Testis (tissue), 2 donors: ENCODE measurements at regions not wholly inside any gene's neighbourhood (a gene's known extent, or its start where the extent isn't known, plus 50 kb on each side); places are given as distances from the start of the nearest gene placed in this dataset.

Experiments
- CTCF ChIP-seq, 3 experiments: fragments of 450-650 bp in 2 of 3; fragments of 200-600 bp in 1 of 3; sonication (generic) in 1 of 3; IDR thresholded peaks; one replicate each; pipeline ENCODE4 v1.5.1; 2016 to 2019; ENCODE audit warnings: antibody characterized with exemption in 3 of 3, mild to moderate bottlenecking in 2 of 3, moderate library complexity in 1 of 3
- POLR2A ChIP-seq: fragments of 450-650 bp; IDR thresholded peaks from one replicate; pipeline ENCODE4 v1.6.1; 2017; ENCODE audit warnings: antibody characterized with exemption, mild to moderate bottlenecking, moderate library complexity

GRCh38 chr9:126226991-126227936 is 99.4 kb upstream of the MVB12B start:
- TF ChIP-seq POLR2A (no peak), CTCF (IDR thresholded peaks at IDR 0.05) (no peak)
